Motor neuron (in vitro differentiated cells): ENCODE measurements at regions not wholly inside any gene's neighbourhood (a gene's known extent, or its start where the extent isn't known, plus 50 kb on each side); places are given as distances from the start of the nearest gene placed in this dataset.
A peak's percentile ranks its signal among the peaks of the same experiment; 100 is the strongest.
"Not testable (repeated sequence)": the region's sequence is repeated elsewhere in the genome, so short reads cannot be mapped to it uniquely, and the experiment has no call there.

Experiments
- ATAC-seq, 8 experiments: fragments of 200-7000 bp; cut with Tn5 transposase; replicated peaks in 6 of 8; 2 replicates each; pipeline ENCODE4 v1.8.0; 2021; ENCODE audit warnings: mild to moderate bottlenecking in 8 of 8, moderate library complexity in 8 of 8
- H3K27ac ChIP-seq, 2 donors: fragments of 250-450 bp; sonication (Bioruptor Pico); 2 replicates each; pipeline ENCODE4 v1.9.0; 2021; ENCODE audit warnings: antibody characterized with exemption in 2 of 2, mild to moderate bottlenecking in 2 of 2, moderate library complexity in 1 of 2
- H3K4me1 ChIP-seq, 2 donors: fragments of 250-450 bp; sonication (Bioruptor Pico); replicated peaks in 1 of 2; 2 replicates each; pipeline ENCODE4 v1.6.1; 2021; ENCODE audit warnings: antibody characterized with exemption in 2 of 2, mild to moderate bottlenecking in 2 of 2, moderate library complexity in 1 of 2
- H3K4me3 ChIP-seq, 5 donors: fragments of 250-450 bp; sonication (Bioruptor Pico); 2 replicates each; pipeline ENCODE4 v1.9.0; 2021; ENCODE audit warnings: antibody characterized with exemption in 5 of 5, mild to moderate bottlenecking in 5 of 5, moderate library complexity in 4 of 5
- WGBS, 10 experiments: fragments of 450-650 bp; shearing (Covaris generic); methylation state at CpG; one replicate each; pipeline ENCODE4 v1.0.0; 2022; 5-methylcytosine and 5-hydroxymethylcytosine counted together
- in situ Hi-C, 9 experiments: fragments of 400-800 bp; cut with MboI; loops; one replicate each; pipeline ENCODE4 v1.15.0; 2021; ENCODE audit warnings: low sequenced_read_pairs in 9 of 9, low pct_unique_long_range_greater_than_20kb in 2 of 9; ENCODE audit not compliant: unreplicated experiment in 9 of 9

- H3K4me3 ChIP-seq, H3K27ac ChIP-seq, in situ Hi-C loops, ATAC-seq, H3K4me1 ChIP-seq: not testable (repeated sequence)
- 0 to 72% (median 0%) methylated on average over 1 to 3 of the region's 3 CpGs; no CpG with 5 or more reads in 7 of the 10 experiments for WGBS, 10 experiments
Measured at GRCh38 chrX:76774912-76775311, 347.4 kb downstream of the MAGEE1 start.

DNA sequence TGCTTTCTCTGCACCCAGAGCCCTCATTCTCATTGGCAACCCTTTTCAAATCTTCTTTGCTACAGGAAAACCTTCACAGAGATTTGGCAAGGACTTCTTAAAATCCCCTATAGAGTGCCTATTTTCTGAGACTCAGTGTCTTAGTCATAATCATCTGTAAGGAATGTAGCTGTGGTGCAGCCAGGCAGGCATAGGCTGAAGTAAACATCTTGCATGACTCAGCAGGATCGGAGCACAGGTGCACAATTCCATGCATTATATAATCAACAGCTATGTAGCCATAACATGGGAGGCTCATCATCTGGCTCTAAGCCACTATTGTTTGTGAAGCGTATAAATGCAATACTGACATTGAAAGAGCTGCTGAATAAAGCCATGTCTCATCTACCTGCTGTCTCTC, 368.8 kb downstream of the MAGEE1 start:
- WGBS, 10 experiments, result no CpG with 5 or more reads among the region's 2 CpGs
- no peak for ATAC-seq
- H3K27ac ChIP-seq, result no peak overlapping the region
- no peaks in the 10 kb centered on the region for H3K4me1 ChIP-seq
- in situ Hi-C loops, result no loop called here
- H3K4me3 ChIP-seq, result no peak overlapping the region

DNA sequence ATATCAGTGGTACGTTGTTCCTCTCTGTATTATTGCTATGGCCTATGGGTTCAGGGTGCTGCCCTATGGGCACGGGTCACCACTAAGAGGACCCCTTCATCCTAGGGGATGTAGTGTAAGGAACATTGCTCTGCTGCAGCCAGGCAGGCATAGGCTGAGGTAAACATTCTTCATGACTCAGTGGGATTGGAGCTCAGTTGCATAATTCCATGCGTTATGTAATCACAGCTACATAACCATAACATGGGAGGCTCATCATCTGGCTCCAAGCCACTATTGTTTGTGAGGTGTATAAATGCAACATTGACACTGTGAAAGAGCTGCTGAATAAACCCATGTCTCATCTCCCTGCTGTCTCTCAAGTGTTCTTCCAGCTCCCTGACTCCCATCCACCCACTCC, 375.2 kb downstream of the MAGEE1 start:
- 50% methylated on average over 3 of the region's 3 CpGs; no CpG with 5 or more reads in 9 of the 10 experiments for WGBS, 10 experiments
- no peak overlapping the region for H3K4me3 ChIP-seq
- no peak overlapping the region for H3K27ac ChIP-seq
- H3K4me1 ChIP-seq, result no peaks in the 10 kb centered on the region
- in situ Hi-C loops, result no loop called here
- ATAC-seq, result peak in 3 of 8 experiments; percentile 18 to 30 (median 29)

DNA sequence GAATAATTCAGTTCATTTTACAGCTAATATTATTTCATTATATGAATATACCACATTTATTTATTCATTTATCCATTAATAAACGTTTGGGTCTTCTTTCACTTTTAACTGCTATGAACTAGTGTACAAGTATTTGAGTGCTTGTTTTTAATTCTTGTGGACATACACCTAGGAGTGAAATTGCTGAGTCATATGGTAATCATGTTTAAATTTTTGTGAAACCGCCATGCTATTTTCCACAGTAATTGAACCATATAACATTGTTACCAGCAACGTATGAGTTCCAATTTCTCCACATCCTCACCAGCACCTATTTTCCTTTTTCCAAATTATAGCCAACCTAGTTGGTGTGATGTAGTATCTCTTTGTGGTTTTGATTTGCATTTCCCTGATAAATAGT, 388.2 kb downstream of the MAGEE1 start:
- in situ Hi-C loops, result no loop called here
- 0 to 100% (median 49%) methylated on average over 1 to 3 of the region's 3 CpGs; no CpG with 5 or more reads in 2 of the 10 experiments for WGBS, 10 experiments
- no peaks in the 10 kb centered on the region for H3K4me1 ChIP-seq
- H3K27ac ChIP-seq, result no peak overlapping the region
- H3K4me3 ChIP-seq, result no peak overlapping the region
- ATAC-seq, result no peak

- not testable (repeated sequence) for H3K4me3 ChIP-seq
Measured at GRCh38 chrX:76817279-76817678, 389.8 kb downstream of the MAGEE1 start.

GRCh38 chrX:76821276-76821675, 393.8 kb downstream of the MAGEE1 start:
- H3K4me1 ChIP-seq, result no peaks in the 10 kb centered on the region
- H3K4me3 ChIP-seq, result no peak overlapping the region
- in situ Hi-C loops, result no loop called here
- WGBS, 10 experiments, result 70% methylated on average over 1 of the region's 1 CpG; no CpG with 5 or more reads in 9 of the 10 experiments
- ATAC-seq, result no peak
- H3K27ac ChIP-seq, result no peak overlapping the region

More at GRCh38 chrX:76817279-76817678, 389.8 kb downstream of the MAGEE1 start:
- in situ Hi-C loops, H3K4me1 ChIP-seq, H3K27ac ChIP-seq, ATAC-seq: not testable (repeated sequence)
- WGBS, 10 experiments, result no CpG with 5 or more reads among the region's 1 CpG

DNA sequence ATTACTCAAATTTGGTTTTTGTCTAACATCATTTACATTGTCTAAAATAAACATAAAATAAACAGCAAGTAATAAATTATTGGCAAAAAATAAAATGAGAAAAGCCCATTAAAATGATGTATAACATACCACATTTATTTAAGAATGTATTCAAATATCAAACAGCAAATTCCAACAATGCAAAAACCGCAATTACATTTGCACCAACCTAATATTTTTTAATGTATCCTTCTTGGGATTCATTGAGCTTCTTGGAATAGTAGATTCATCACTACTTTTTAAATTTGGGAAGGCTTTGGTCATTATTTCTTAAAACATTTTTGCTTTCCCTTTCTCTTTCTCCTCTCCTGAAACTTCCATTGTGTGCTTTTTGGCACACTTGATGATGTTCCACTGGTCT, 400.2 kb downstream of the MAGEE1 start:
- H3K4me3 ChIP-seq, result no peak overlapping the region
- in situ Hi-C loops, result no loop called here
- no peak overlapping the region for H3K27ac ChIP-seq
- H3K4me1 ChIP-seq, result no peaks in the 10 kb centered on the region
- WGBS, 10 experiments, result 0 to 100% (median 67%) methylated on average over 1 of the region's 1 CpG; no CpG with 5 or more reads in 4 of the 10 experiments
- ATAC-seq, result no peak

GRCh38 chrX:76840902-76841301, 413.4 kb downstream of the MAGEE1 start:
- H3K4me1 ChIP-seq, in situ Hi-C loops, ATAC-seq, H3K4me3 ChIP-seq: not testable (repeated sequence)
- no CpG with 5 or more reads among the region's 16 CpGs for WGBS, 10 experiments
- peak overlapping the region; percentile 2 to 49 for H3K27ac ChIP-seq

- in situ Hi-C loops, result no loop called here
- Histone ChIP-seq H3K4me3 (no peak overlapping the region), H3K27ac (no peak overlapping the region), H3K4me1 (no peaks in the 10 kb centered on the region)
- ATAC-seq, result no peak
- 0 to 36% (median 20%) methylated on average over 1 to 3 of the region's 4 CpGs; no CpG with 5 or more reads in 7 of the 10 experiments for WGBS, 10 experiments
Measured at GRCh38 chrX:76850851-76851250, 423.3 kb downstream of the MAGEE1 start.

GRCh38 chrX:76862509-76862908, 435.0 kb downstream of the MAGEE1 start:
- 67% methylated on average over 1 of the region's 1 CpG; no CpG with 5 or more reads in 9 of the 10 experiments for WGBS, 10 experiments
- ATAC-seq, result no peak
- in situ Hi-C loops, result no loop called here

DNA sequence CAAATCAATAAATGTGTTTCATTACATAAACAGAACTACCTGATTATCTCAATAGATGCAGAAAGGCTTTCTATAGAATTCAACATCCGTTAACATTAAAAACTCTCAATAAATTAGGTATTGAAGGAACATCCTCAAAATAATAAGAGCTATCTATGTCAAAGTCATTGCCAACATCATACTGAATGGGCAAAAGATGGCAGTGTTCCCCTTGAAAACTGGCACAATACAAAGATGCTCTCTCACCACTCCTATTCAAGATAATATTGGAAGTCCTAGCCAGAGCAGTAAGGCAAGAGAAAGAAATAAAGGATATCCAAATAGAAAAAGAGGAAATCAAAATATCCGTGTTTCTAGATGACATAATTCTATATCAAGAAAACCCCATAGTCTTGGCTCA, 466.4 kb downstream of the MAGEE1 start:
- no peak for ATAC-seq
- WGBS, 10 experiments, result 0 to 71% (median 17%) methylated on average over 1 to 2 of the region's 2 CpGs; no CpG with 5 or more reads in 3 of the 10 experiments
- H3K4me3 ChIP-seq, result no peak overlapping the region
- H3K27ac ChIP-seq, result no peak overlapping the region
- in situ Hi-C loops, result no loop called here
- H3K4me1 ChIP-seq, result no peaks in the 10 kb centered on the region

More at GRCh38 chrX:76862509-76862908, 435.0 kb downstream of the MAGEE1 start:
- Histone ChIP-seq H3K27ac (no peak overlapping the region), H3K4me1 (no peaks in the 10 kb centered on the region), H3K4me3 (no peak overlapping the region)

DNA sequence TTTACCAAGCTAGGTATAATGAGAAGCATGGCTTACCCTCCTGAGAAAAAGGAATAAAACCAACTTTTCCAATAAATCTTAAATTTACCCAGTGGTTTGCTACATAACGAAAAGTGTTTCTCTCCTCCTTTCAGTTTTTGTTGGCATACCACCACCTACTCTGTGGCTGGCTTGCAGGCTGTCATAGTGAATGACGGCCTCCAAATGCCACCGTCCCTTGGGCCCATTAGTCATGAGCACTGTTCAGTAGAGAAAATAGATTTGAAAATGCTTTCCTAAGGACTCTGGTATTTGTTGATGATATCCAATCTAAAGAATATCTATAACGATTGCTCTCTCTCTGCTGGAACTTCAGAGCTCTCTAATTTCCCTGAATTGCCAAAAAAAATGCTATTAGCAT, 488.3 kb downstream of the MAGEE1 start:
- no peak overlapping the region for H3K4me3 ChIP-seq

GRCh38 chrX:76918033-76918432, 490.5 kb downstream of the MAGEE1 start:
- in situ Hi-C loops, result no loop called here
- 50 to 100% (median 100%) methylated on average over 1 of the region's 1 CpG; no CpG with 5 or more reads in 6 of the 10 experiments for WGBS, 10 experiments

More for the DNA sequence above, 488.3 kb downstream of the MAGEE1 start:
- WGBS, 10 experiments, result 0 to 100% (median 32%) methylated on average over 1 to 4 of the region's 4 CpGs; no CpG with 5 or more reads in 4 of the 10 experiments
- no peak overlapping the region for H3K27ac ChIP-seq
- no peak for ATAC-seq
- in situ Hi-C loops, result no loop called here
- H3K4me1 ChIP-seq, result no peaks in the 10 kb centered on the region

GRCh38 chrX:76919761-76920160, 492.3 kb downstream of the MAGEE1 start:
- Histone ChIP-seq H3K4me1 (no peaks in the 10 kb centered on the region), H3K27ac (no peak overlapping the region), H3K4me3 (no peak overlapping the region)
- ATAC-seq, result no peak
- WGBS, 10 experiments, result 0 to 100% (median 80%) methylated on average over 1 of the region's 2 CpGs; no CpG with 5 or more reads in 3 of the 10 experiments
- in situ Hi-C loops, result no loop called here

More at GRCh38 chrX:76918033-76918432, 490.5 kb downstream of the MAGEE1 start:
- no peak for ATAC-seq
- Histone ChIP-seq H3K27ac (no peak overlapping the region), H3K4me1 (no peaks in the 10 kb centered on the region), H3K4me3 (no peak overlapping the region)
